IPS-18c (cell line): ENCODE measurements at regions not wholly inside any gene's neighbourhood (a gene's known extent, or its start where the extent isn't known, plus 50 kb on each side); places are given as distances from the start of the nearest gene placed in this dataset.

Experiments
- H3K4me3 ChIP-seq: 2 replicates; pipeline ENCODE4 v1.7.0; 2013; ENCODE audit warnings: low read depth, mild to moderate bottlenecking, low read length, moderate library complexity; ENCODE audit not compliant: insufficient read depth
- H3K9me3 ChIP-seq: one replicate; pipeline ENCODE4 v1.6.1; 2013; ENCODE audit warnings: mild to moderate bottlenecking, low read length, moderate library complexity; ENCODE audit not compliant: control insufficient read depth, insufficient read depth

DNA sequence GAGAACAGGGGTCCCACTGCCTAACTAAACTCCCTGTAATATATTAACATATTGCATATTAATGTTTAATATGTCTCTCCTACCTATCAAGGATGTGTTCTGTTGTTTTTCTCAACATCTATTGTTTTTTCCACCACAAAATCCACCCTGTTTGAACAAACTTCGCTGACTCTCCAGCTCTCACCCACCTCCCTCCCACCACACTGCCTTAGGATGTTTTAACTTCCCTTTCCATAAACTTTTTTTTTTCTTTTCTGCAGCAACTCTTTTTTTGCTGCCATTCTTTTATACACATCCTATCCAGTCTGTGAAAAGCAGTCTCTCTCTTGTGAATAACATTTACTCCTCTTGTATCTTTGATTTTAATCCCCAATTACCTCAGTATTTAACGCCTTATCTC lies 226.1 kb downstream of the PCDH7 start:
- no peaks in the 10 kb centered on the region for H3K9me3 ChIP-seq

GRCh38 chr4:30948653-30949052 lies 228.5 kb downstream of the PCDH7 start:
- Histone ChIP-seq H3K9me3 (no peaks in the 10 kb centered on the region), H3K4me3 (no peak overlapping the region)

More for the DNA sequence above, 226.1 kb downstream of the PCDH7 start:
- no peak overlapping the region for H3K4me3 ChIP-seq

DNA sequence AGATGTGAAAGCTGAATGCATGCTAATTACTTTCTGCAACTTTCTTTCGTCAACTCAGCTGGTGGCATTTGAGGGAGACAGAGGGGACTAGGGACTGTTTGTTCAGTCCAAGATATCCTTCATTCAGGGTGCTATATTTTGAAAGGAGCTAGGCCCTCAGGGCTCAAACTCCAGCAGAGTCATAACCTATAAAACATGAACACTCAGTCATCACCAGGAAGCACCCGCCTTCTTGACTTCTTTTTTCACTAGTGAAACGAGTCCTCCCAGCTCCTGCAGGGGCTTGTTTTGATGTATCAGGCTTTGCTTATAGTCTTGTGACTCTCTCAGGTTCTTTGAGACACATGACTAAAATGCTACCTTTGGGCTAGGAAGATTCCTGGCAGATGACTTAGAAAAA lies 230.6 kb downstream of the PCDH7 start:
- no peak overlapping the region for H3K4me3 ChIP-seq
- no peaks in the 10 kb centered on the region for H3K9me3 ChIP-seq

GRCh38 chr4:30952526-30953219 lies 232.5 kb downstream of the PCDH7 start:
- Histone ChIP-seq H3K9me3 (no peaks in the 10 kb centered on the region), H3K4me3 (no peak overlapping the region)

DNA sequence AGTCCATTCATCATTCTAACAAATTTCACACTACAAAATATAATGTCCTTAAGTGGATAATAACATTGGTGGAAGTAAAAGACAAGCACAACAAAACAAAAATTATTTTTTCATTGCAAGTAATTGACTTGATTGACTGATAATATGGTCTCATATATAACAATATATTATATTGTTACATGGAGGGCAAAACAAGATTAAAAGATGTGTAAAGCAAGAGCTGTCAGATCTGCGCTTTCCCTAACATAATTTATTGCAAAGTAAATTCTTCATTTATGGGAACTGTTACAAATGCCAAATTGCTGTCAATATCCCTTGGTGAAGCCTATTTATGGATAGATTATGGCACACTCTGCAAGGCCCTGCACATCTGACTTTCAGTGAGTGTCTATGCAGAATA lies 233.6 kb downstream of the PCDH7 start:
- H3K4me3 ChIP-seq: no peak overlapping the region
- H3K9me3 ChIP-seq: no peaks in the 10 kb centered on the region

DNA sequence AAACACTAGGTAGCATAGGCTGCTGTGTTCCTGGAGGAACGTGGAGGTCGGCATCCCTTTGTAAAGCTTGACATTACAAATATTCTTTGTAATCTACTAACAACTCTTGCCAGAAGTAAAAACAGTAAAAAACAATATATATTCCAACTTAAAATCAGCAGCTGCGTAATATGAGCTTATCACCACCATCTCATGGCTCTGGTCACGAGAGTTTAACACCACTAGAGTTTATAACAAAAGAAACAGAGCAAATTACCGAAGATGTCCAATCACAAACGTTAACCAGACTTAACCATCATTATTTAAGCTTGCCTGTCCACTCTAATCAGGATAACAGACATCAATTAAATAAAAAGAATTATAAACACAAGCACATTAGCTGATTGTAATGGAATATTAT lies 236.7 kb downstream of the PCDH7 start:
- Histone ChIP-seq H3K4me3 (no peak overlapping the region), H3K9me3 (no peaks in the 10 kb centered on the region)

DNA sequence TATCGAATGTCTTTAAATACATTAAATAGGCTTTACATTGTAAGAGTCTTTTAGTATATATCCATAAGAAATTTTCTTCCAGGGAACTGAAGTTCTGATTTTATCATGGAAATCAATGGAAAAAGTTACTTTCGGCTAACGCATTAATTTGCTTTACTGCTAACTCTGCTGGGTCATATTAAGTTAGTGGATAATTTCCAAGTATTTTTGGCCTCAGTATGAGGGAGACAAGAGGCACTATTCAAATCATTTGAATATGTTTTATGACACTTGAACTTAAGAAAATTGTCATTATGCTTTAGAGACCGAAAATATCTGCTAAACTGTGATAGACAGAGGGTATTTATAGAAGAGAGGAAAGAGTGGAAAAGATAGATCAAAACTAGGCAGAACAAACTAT lies 237.5 kb downstream of the PCDH7 start:
- no peak overlapping the region for H3K4me3 ChIP-seq
- H3K9me3 ChIP-seq: no peaks in the 10 kb centered on the region

DNA sequence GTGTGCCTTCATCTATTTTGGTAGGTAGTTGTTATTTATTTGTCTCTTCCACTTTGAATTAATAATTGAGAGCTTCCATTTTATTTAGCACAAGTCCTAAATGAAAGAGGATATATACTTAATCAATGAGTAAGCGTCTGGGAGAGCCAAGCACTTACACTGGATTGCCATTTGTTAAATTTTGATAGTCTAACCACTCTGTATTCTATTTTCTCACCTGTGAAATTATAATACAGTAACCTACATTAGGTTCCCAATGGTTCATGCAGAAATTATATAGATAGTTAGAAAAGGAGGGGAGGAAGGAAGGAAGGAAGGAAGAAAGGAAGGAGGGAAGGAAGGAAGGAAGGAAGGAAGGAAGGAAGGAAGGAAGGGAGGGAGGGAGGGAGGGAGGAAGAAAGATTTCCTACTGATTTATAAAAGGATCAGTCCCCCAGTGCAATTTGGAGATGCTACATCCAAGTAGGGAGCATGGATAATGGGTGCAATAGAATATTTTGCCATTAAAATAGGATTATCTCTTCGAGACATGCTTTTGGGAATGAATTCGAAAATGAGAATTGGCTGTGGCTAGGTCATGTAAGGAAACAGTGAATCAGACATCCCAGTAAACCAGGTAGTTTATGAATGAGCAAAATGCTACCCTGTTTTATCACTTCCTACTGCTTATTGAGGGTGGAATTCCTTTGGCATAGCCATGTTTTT lies 239.8 kb downstream of the PCDH7 start:
- no peak overlapping the region for H3K4me3 ChIP-seq
- H3K9me3 ChIP-seq: no peaks in the 10 kb centered on the region

- Histone ChIP-seq H3K4me3 (no peak overlapping the region), H3K9me3 (no peaks in the 10 kb centered on the region)
These were observed 242.8 kb downstream of the PCDH7 start for GRCh38 chr4:30962939-30963338.

GRCh38 chr4:30968926-30969325 lies 248.8 kb downstream of the PCDH7 start:
- Histone ChIP-seq H3K9me3 (no peaks in the 10 kb centered on the region), H3K4me3 (no peak overlapping the region)

DNA sequence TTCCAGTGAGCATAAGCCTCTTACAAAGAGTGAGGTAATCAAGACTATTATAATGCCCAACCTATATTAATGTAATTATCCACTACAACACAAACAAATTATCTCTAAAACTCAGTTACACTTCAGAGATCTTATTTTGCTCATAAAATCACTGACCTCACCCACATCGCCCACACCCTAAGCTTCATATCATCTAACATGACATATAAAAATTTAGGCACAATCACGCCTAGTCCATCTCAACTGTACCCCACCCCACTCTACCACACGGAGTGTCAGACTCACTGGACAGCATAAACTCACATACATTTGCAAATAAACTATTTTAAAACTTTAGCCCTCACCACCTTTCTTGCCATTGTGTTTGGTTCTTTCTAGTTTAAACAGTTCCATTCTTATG lies 252.4 kb downstream of the PCDH7 start:
- no peaks in the 10 kb centered on the region for H3K9me3 ChIP-seq
- H3K4me3 ChIP-seq: no peak overlapping the region

- Histone ChIP-seq H3K4me3 (no peak overlapping the region), H3K9me3 (no peaks in the 10 kb centered on the region)
These were observed 253.8 kb downstream of the PCDH7 start for GRCh38 chr4:30973993-30974392.

- no peak overlapping the region for H3K4me3 ChIP-seq
- no peaks in the 10 kb centered on the region for H3K9me3 ChIP-seq
These were observed 259.2 kb downstream of the PCDH7 start for GRCh38 chr4:30979402-30979801.

DNA sequence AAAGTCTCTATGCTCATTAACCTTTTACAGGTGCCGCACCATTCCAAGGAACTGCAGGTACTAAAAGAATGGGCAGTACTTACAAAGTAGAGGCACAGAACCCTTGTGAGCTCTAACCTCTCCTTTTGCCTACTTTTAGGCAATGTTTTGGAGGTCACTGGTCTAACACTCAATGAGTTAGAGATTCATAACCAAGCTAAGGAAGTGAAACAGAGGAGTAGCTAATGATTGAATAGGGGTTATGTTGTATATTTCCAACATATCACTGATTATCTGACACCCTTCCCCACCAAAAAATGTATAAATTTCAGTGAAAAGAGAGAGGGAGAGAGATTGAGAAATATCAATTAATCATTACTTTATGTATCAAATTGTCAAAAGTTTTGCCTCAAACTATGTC lies 269.3 kb downstream of the PCDH7 start:
- no peaks in the 10 kb centered on the region for H3K9me3 ChIP-seq
- no peak overlapping the region for H3K4me3 ChIP-seq

GRCh38 chr4:30996841-30997240 lies 276.7 kb downstream of the PCDH7 start:
- Histone ChIP-seq H3K4me3 (no peak overlapping the region), H3K9me3 (no peaks in the 10 kb centered on the region)

DNA sequence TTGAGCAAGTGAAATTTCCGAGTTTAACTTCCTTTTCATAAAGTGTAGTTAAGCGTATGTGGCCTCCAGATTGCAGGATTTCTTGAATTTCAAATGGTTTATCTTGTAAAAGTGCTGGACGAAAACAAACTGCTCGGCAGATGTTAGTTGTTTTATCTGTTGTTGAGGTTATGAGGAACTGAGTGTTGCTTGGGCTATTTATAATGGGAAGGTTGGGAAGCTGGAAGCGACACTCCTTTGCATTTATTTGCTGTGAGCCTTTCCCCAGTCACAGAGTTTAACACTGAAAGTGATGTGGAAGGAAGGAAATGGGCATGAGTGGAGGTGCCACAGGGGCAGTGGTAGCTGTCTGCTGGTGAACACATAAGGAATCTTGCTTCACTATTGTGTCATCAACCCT lies 284.9 kb downstream of the PCDH7 start:
- Histone ChIP-seq H3K4me3 (no peak overlapping the region), H3K9me3 (no peaks in the 10 kb centered on the region)

DNA sequence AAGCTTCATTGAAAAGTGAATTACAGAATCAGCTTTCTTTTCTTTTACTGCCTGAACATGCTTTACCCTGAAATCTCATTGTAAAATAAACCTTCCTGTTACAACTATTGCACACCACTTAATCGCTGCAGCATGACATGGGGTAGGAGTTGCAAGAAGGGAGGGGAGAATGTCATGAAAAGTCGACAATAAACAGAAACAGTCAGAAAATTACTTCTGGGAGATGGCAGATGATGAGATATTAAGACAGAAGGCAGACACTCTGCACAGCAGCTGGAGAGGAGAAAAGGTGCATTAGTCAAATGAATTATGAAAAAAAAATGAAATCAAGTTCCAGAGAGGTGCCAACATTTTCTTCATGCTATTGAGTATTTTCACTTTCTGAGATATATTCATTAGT lies 287.7 kb downstream of the PCDH7 start:
- Histone ChIP-seq H3K4me3 (no peak overlapping the region), H3K9me3 (no peaks in the 10 kb centered on the region)

GRCh38 chr4:31009926-31010325 lies 289.8 kb downstream of the PCDH7 start:
- Histone ChIP-seq H3K9me3 (no peaks in the 10 kb centered on the region), H3K4me3 (no peak overlapping the region)

DNA sequence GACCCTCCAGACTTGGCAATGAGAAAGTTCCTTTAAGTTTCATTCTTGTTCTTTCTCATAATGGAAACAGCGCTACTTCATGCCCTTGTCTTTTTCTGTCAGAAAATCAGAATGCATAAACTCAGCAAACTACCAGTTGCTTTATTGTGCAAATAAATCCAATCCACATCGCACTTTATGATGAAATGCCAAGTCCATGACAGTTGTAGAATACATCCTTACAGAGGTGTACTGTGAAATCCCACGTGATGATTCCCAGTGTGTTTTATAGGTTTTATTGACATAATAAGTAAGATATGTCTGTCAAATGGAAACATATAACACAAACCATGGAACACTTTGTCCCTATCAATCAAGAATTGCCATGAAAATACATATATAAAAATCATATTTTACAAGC lies 295.0 kb downstream of the PCDH7 start:
- Histone ChIP-seq H3K9me3 (no peaks in the 10 kb centered on the region), H3K4me3 (no peak overlapping the region)
